HEK293T (cell line): ENCODE measurements at regions not wholly inside any gene's neighbourhood (a gene's known extent, or its start where the extent isn't known, plus 50 kb on each side); places are given as distances from the start of the nearest gene placed in this dataset.

Experiments used
- BHLHE40 ChIP-seq: fragments of 450-650 bp; IDR thresholded peaks from 2 replicates; pipeline ENCODE4 v1.6.1; 2016; ENCODE audit warnings: mild to moderate bottlenecking, moderate library complexity, borderline replicate concordance
- CTBP1 ChIP-seq: fragments of 450-650 bp; IDR thresholded peaks from 2 replicates; pipeline ENCODE4 v1.6.1; 2016; ENCODE audit warnings: borderline replicate concordance
- ELF4 ChIP-seq: fragments of 450-650 bp; IDR thresholded peaks from 2 replicates; pipeline ENCODE4 v1.6.1; 2017; ENCODE audit warnings: antibody characterized with exemption
- FOXK2 ChIP-seq: fragments of 450-650 bp; IDR thresholded peaks from 2 replicates; pipeline ENCODE4 v1.6.1; 2016; ENCODE audit warnings: mild to moderate bottlenecking
- FOXM1 ChIP-seq: fragments of 450-650 bp; IDR thresholded peaks from 2 replicates; pipeline ENCODE4 v1.6.1; 2017; ENCODE audit warnings: mild to moderate bottlenecking, borderline replicate concordance
- HDGF ChIP-seq: fragments of 450-650 bp; IDR thresholded peaks from 2 replicates; pipeline ENCODE4 v1.6.1; 2017; ENCODE audit warnings: antibody characterized with exemption, borderline replicate concordance
- SP1 ChIP-seq: fragments of 450-650 bp; IDR thresholded peaks from 2 replicates; pipeline ENCODE4 v1.6.1; 2017
- SUZ12 ChIP-seq: fragments of 450-650 bp; IDR thresholded peaks from 2 replicates; pipeline ENCODE4 v1.6.1; 2016; ENCODE audit warnings: mild to moderate bottlenecking
- TARDBP ChIP-seq: fragments of 450-650 bp; IDR thresholded peaks from 2 replicates; pipeline ENCODE4 v1.6.1; 2016

- TF ChIP-seq HDGF (no peak), FOXK2 (no peak), SUZ12 (no peak), SP1 (no peak), CTBP1 (no peak), FOXM1 (no peak), TARDBP (no peak), BHLHE40 (no peak), ELF4 (no peak)
Observed at GRCh38 chr2:67839242-67839641, 223.6 kb downstream of the C1D start.
